Adipocyte (in vitro differentiated cells): ENCODE measurements at regions not wholly inside any gene's neighbourhood (a gene's known extent, or its start where the extent isn't known, plus 50 kb on each side); places are given as distances from the start of the nearest gene placed in this dataset.

Source experiments
- DNase-seq: peaks from one replicate; pipeline ENCODE4 v3.0.0-alpha.2; 2015; ENCODE audit warnings: low read depth
- H3K27me3 ChIP-seq: replicated peaks from 2 replicates; pipeline ENCODE4 v1.7.0; 2013; ENCODE audit warnings: mild to moderate bottlenecking, low read length, moderate library complexity; ENCODE audit not compliant: control insufficient read depth, insufficient read depth
- H3K36me3 ChIP-seq: 2 replicates; pipeline ENCODE4 v1.7.0; 2013; ENCODE audit warnings: low read length, mild to moderate bottlenecking, moderate library complexity; ENCODE audit not compliant: control insufficient read depth, insufficient read depth, severe bottlenecking
- H3K4me1 ChIP-seq: 2 replicates; pipeline ENCODE4 v1.7.0; 2013; ENCODE audit warnings: mild to moderate bottlenecking, low read length, moderate library complexity; ENCODE audit not compliant: control insufficient read depth, insufficient read depth
- H3K4me3 ChIP-seq: 2 replicates; pipeline ENCODE4 v1.7.0; 2013; ENCODE audit warnings: mild to moderate bottlenecking, low read length, moderate library complexity
- H3K9ac ChIP-seq: 2 replicates; pipeline ENCODE4 v1.7.0; 2013; ENCODE audit warnings: mild to moderate bottlenecking, low read length, moderate library complexity
- H3K9me3 ChIP-seq: 2 replicates; pipeline ENCODE4 v1.7.0; 2013; ENCODE audit warnings: mild to moderate bottlenecking, low read length, moderate library complexity; ENCODE audit not compliant: control insufficient read depth

DNA sequence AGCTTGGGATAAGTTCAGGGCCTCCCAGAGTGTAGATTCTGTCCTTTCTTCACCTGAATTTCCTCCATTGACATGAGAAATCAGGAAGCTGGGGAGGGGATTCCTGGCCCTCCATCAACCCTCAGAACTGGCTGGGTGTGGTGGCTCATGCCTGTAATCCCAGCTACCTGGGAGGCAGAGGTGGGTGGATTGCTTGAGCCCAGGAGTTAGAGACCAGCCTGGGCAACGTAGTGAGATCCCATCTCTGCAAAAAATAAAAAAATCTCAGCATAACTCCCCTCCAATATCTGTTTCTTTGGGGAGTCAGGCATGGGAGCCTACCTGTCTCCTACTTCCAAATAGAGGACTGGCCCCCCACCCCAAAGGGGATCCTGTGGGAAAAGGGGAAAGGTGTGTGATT is 59.8 kb upstream of the TBX3 start:
- no peak overlapping the region for H3K4me3 ChIP-seq
- H3K36me3 ChIP-seq: no peaks in the 10 kb centered on the region
- no peak for DNase-seq
- H3K27me3 ChIP-seq: no peaks in the 10 kb centered on the region
- peaks cover 15% of the 10 kb centered on the region for H3K4me1 ChIP-seq
- no peak overlapping the region for H3K9ac ChIP-seq
- peaks cover 6% of the 10 kb centered on the region for H3K9me3 ChIP-seq

- no peak overlapping the region for H3K4me3 ChIP-seq
- H3K9ac ChIP-seq: no peak overlapping the region
- H3K9me3 ChIP-seq: peaks cover 6% of the 10 kb centered on the region
- H3K36me3 ChIP-seq: no peaks in the 10 kb centered on the region
- no peaks in the 10 kb centered on the region for H3K27me3 ChIP-seq
- no peak for DNase-seq
- H3K4me1 ChIP-seq: peaks cover 15% of the 10 kb centered on the region
Measured at GRCh38 chr12:114743289-114743688, 59.3 kb upstream of the TBX3 start.

GRCh38 chr12:114742363-114742762 is 58.4 kb upstream of the TBX3 start:
- Histone ChIP-seq H3K4me1 (peaks cover 11% of the 10 kb centered on the region), H3K9me3 (peaks cover 6% of the 10 kb centered on the region), H3K4me3 (no peak overlapping the region), H3K9ac (no peak overlapping the region), H3K36me3 (no peaks in the 10 kb centered on the region), H3K27me3 (no peaks in the 10 kb centered on the region)
- no peak for DNase-seq

DNA sequence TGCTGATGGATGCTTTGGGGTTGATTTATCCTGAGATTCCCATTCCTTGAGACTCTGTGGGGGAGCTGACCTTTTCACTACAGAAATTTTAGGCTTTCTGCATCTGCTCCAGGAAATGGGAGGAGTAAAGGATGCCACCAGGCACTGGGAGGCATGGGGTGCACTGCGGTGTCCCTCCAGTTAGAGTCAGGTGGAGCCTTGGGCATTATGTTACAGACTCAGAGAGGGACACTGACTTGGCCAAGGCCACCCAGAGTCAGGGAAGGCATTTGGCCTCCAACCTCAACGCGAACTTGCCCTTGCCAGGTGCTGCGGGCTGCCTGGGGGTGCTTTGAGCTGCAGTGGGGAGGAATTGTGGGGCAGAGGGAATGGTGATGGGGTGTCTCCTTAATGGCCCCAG is 58.0 kb upstream of the TBX3 start:
- Histone ChIP-seq H3K4me1 (peaks cover 10% of the 10 kb centered on the region), H3K9ac (no peak overlapping the region), H3K9me3 (peaks cover 6% of the 10 kb centered on the region), H3K27me3 (no peaks in the 10 kb centered on the region), H3K4me3 (no peak overlapping the region), H3K36me3 (no peaks in the 10 kb centered on the region)
- no peak for DNase-seq

- H3K36me3 ChIP-seq: no peaks in the 10 kb centered on the region
- H3K27me3 ChIP-seq: peaks cover 6% of the 10 kb centered on the region
- peaks cover 6% of the 10 kb centered on the region for H3K9me3 ChIP-seq
- no peak overlapping the region for H3K4me3 ChIP-seq
- no peak for DNase-seq
- peaks cover 6% of the 10 kb centered on the region for H3K4me1 ChIP-seq
- no peak overlapping the region for H3K9ac ChIP-seq
Measured at GRCh38 chr12:114740448-114740847, 56.5 kb upstream of the TBX3 start.

DNA sequence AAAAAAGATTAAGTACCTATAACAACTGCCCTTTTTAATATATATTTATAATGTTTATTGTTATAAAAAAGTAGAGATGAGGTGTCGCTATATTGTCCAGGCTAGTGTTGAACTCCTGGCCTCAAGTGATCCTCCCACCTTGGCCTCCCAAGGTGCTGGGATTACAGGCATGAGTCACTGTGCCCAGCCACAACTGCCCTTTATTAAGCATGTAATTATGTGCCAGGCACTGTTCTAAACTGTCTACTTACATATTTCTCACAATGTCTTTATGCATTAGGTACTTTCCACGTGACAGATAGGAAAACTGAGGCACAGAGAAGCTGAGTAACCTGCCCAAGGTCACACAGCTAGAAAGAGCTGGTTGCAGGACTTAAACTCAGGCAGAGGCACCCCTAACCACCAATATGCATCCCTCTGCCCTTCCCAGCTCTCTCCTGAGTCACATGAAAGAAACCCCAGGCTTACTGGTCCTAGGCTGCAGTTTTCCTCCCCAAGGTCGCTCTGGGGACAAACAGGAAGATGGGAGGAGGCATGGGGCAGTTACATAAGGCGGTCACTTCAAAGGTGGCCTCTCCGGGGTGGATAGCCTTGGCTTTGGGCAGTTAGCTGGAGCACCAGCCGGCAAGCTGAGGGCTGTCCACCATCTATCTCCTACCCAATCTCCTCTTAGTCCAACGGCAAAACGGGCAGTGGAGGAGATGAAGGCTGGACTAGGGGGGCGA is 54.6 kb upstream of the TBX3 start:
- H3K9me3 ChIP-seq: peaks cover 6% of the 10 kb centered on the region
- no peaks in the 10 kb centered on the region for H3K36me3 ChIP-seq
- DNase-seq: no peak
- H3K27me3 ChIP-seq: peaks cover 18% of the 10 kb centered on the region
- H3K4me3 ChIP-seq: no peak overlapping the region
- H3K4me1 ChIP-seq: no peaks in the 10 kb centered on the region
- H3K9ac ChIP-seq: no peak overlapping the region

GRCh38 chr12:114735680-114736374 is 51.9 kb upstream of the TBX3 start:
- H3K9me3 ChIP-seq: no peaks in the 10 kb centered on the region
- H3K36me3 ChIP-seq: no peaks in the 10 kb centered on the region
- H3K4me1 ChIP-seq: no peaks in the 10 kb centered on the region
- no peak for DNase-seq
- peaks cover 18% of the 10 kb centered on the region for H3K27me3 ChIP-seq
- H3K9ac ChIP-seq: no peak overlapping the region
- peak overlapping the region; percentile 58 for H3K4me3 ChIP-seq

DNA sequence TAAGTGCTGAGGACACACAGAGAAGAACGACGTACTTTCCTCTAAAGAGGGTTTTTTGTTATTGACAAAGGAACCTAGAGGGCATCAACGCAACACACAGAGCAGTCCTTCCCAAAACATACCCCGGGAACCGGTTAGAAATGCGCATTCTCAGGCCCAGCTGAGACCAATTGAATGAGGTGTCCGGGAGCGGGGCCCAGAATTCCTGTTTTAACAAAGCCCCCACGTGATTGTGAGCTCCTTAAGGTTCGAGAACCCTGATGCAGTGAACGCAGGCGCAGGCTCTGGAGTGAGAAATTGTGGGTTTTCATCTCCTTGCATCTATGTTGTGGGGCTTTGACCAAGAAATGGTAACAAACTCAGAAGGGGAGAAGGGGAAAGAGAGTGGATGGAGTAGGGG is 51.0 kb upstream of the TBX3 start:
- peaks cover 18% of the 10 kb centered on the region for H3K27me3 ChIP-seq
- no peaks in the 10 kb centered on the region for H3K9me3 ChIP-seq
- H3K4me1 ChIP-seq: no peaks in the 10 kb centered on the region
- H3K4me3 ChIP-seq: no peak overlapping the region
- no peaks in the 10 kb centered on the region for H3K36me3 ChIP-seq
- H3K9ac ChIP-seq: no peak overlapping the region
- no peak for DNase-seq

DNA sequence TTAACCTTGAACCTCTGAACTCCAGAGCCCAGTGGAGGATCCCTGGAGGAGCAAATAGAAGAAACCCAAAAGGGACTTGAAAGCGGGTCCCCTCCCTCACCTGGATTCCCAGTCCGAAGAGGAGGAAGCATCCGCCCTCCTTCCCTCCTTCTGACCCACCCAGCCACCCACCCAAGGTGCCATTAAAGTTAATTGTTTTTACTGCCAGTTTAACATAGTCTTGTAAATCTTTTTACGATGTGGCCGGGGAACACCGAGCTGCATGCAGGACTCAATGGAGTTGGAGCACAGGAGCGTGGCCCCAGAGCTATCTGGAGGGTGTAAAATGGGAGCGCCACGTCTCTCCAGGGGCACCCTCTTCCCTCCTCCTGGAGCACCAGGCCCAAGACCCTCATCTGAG is 49.9 kb upstream of the TBX3 start:
- H3K9me3 ChIP-seq: no peaks in the 10 kb centered on the region
- H3K4me3 ChIP-seq: no peak overlapping the region
- no peaks in the 10 kb centered on the region for H3K36me3 ChIP-seq
- DNase-seq: no peak
- no peak overlapping the region for H3K9ac ChIP-seq
- no peaks in the 10 kb centered on the region for H3K4me1 ChIP-seq
- H3K27me3 ChIP-seq: peaks cover 18% of the 10 kb centered on the region
